GM19023 (cell line): ENCODE measurements at regions not wholly inside any gene's neighbourhood (a gene's known extent, or its start where the extent isn't known, plus 50 kb on each side); places are given as distances from the start of the nearest gene placed in this dataset.
"Not testable (repeated sequence)": the region's sequence is repeated elsewhere in the genome, so short reads cannot be mapped to it uniquely, and the experiment has no call there.

Experiments
- ATAC-seq: cut with Tn5 transposase; IDR thresholded peaks from one replicate; pipeline ENCODE4 v1.9.1; 2021; ENCODE audit warnings: mild to moderate bottlenecking, moderate library complexity; ENCODE audit not compliant: unreplicated experiment

- not testable (repeated sequence) for ATAC-seq
These were observed 513.7 kb downstream of the RPIA start for GRCh38 chr2:89205153-89205552.

GRCh38 chr2:89208144-89208932, 516.9 kb downstream of the RPIA start:
- not testable (repeated sequence) for ATAC-seq

GRCh38 chr2:89213151-89213550, 521.7 kb downstream of the RPIA start:
- peak; percentile 58 for ATAC-seq

GRCh38 chr2:89213811-89214210, 522.3 kb downstream of the RPIA start:
- ATAC-seq, result not testable (repeated sequence)

- not testable (repeated sequence) for ATAC-seq
These were observed 530.0 kb downstream of the RPIA start for GRCh38 chr2:89221474-89221873.

GRCh38 chr2:89222063-89222732, 530.7 kb downstream of the RPIA start:
- not testable (repeated sequence) for ATAC-seq

- not testable (repeated sequence) for ATAC-seq
These were observed 533.3 kb downstream of the RPIA start for GRCh38 chr2:89224803-89225202.

- ATAC-seq, result not testable (repeated sequence)
These were observed 538.5 kb downstream of the RPIA start for GRCh38 chr2:89229979-89230378.

- ATAC-seq, result not testable (repeated sequence)
These were observed 539.8 kb downstream of the RPIA start for GRCh38 chr2:89231241-89231640.

GRCh38 chr2:89233931-89234330, 542.5 kb downstream of the RPIA start:
- ATAC-seq, result not testable (repeated sequence)

- ATAC-seq, result not testable (repeated sequence)
These were observed 543.5 kb downstream of the RPIA start for GRCh38 chr2:89234818-89235466.

GRCh38 chr2:89236832-89237450, 545.5 kb downstream of the RPIA start:
- not testable (repeated sequence) for ATAC-seq

- ATAC-seq, result not testable (repeated sequence)
These were observed 546.3 kb downstream of the RPIA start for GRCh38 chr2:89237783-89238182.

- peak; percentile 91 for ATAC-seq
These were observed 551.7 kb downstream of the RPIA start for GRCh38 chr2:89243114-89243700.

- not testable (repeated sequence) for ATAC-seq
These were observed 552.9 kb downstream of the RPIA start for GRCh38 chr2:89244407-89244806.

GRCh38 chr2:89245478-89245877, 554.0 kb downstream of the RPIA start:
- ATAC-seq, result not testable (repeated sequence)

GRCh38 chr2:89246027-89246426, 554.6 kb downstream of the RPIA start:
- not testable (repeated sequence) for ATAC-seq

GRCh38 chr2:89246620-89247019, 555.1 kb downstream of the RPIA start:
- ATAC-seq, result not testable (repeated sequence)

- not testable (repeated sequence) for ATAC-seq
These were observed 563.5 kb downstream of the RPIA start for GRCh38 chr2:89255013-89255412.

GRCh38 chr2:89273443-89273842, 582.0 kb downstream of the RPIA start:
- not testable (repeated sequence) for ATAC-seq

- ATAC-seq, result not testable (repeated sequence)
These were observed 589.1 kb downstream of the RPIA start for GRCh38 chr2:89280536-89280935.
